HG03520 (cell line): ENCODE measurements at regions not wholly inside any gene's neighbourhood (a gene's known extent, or its start where the extent isn't known, plus 50 kb on each side); places are given as distances from the start of the nearest gene placed in this dataset.

Source experiments
- ATAC-seq: cut with Tn5 transposase; IDR thresholded peaks from one replicate; pipeline ENCODE4 v1.9.1; 2021; ENCODE audit warnings: mild to moderate bottlenecking, moderate library complexity; ENCODE audit not compliant: unreplicated experiment

DNA sequence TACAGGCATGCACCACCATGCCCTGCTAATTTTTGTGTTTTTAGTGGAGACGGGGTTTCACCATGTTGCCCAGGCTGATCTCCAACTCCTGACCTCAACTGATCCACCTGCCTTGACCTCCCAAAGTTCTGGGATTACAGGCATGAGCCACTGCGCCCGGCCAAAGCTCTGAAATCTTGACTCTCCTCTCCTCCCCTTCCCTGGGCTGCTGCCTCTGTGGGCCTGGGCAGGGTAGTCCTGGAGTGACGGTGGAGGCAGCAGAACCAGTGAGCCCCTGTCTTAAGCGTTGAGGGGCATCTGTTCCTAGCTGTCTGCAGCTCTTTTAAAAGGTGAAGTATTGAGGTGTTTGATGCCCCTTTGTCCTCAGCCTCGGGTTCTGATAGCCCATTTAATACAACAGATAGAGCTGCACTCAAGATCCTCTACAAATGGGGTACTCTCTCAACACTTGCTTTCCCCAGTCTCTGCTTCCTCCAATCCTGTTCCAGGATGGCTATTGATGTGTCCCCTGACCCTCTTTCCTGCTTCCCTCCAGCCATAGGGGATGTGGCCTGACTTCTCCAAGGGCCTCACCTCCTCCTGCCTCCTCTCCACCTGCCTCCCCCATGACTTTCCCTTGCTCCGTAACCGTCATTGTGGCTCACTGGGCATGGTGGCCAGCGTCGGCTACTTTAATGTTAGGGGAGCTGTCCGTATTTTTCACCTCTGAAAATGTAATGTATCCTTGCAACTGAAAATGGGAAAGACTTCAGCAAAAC lies 442.5 kb downstream of the GLRX3 start:
- no peak for ATAC-seq

DNA sequence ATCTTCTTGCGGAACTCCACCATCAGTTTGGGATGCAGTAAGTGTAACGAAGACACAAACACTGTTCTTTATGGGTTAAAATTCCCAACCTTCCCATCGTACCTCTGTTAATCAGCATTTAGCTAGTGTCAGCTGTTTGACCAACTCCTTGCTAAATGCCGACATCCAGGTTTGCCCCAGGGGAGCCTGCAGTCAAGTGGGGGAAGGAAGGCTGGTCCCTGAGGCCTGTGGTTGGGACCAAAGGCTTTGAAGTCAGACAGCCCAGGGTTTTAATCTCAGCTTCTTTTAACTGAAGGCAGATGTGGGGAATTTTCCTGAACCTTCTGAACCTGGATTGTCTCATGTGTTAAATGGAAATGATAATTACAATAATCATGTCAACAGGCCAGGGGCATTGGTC lies 443.7 kb downstream of the GLRX3 start:
- ATAC-seq, result no peak

DNA sequence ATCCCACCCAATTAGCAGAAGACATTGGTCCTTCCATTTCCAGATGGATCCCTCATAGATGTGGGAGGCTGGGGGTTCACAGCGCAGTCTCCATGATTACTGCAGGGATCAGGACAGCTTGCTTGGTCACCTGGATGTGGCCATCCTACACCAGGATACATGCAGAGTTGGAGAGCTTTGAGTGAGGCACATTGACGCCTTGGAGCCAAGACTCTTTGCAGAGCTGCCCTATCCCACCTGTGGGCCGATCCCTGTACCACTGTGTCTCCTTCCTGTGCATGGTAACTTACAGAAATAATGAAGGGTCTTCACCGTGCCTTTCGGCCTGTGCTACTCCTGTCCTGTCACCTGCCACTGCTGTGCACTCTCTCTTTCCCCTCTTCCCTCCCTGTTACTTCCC lies 444.8 kb downstream of the GLRX3 start:
- no peak for ATAC-seq

DNA sequence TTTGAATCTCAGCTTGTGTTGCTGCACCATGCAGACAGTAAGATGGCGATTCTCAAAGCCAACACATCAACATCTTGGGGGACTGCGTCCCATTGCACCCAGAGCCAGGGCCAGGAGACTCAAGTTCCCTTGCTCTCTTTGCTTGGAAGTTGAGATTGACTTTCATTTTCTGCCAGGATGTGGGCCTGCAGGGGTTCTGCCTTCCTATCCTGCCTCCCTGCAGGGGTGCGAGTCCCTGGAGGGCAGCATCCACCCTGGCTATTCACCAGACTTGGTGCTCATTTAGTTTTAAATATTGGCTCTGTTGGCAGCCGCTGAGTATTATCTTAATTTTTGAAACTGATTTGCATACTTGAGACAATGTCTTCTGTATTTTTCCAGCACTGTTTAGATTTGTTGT lies 451.5 kb downstream of the GLRX3 start:
- ATAC-seq, result no peak

DNA sequence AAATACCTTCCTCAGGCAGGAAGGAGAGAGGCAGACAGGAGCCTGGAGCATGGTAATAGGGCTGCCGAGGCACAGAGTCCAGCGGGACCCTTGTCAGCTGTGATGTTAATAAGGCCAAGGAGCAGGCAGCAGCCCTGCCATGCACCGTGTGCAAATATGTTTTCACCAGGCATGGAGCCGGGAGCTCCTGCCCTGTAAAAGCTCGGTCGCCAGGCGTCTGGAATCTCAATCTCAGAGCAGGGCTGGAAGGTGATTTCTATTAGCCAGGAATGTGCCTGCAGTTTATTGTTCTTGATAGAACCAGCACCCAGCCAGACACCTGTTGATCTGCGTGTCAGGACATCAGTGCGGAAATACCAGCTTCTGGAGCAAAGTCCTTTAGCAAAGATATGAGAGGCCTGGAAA lies 469.8 kb downstream of the GLRX3 start:
- no peak for ATAC-seq

DNA sequence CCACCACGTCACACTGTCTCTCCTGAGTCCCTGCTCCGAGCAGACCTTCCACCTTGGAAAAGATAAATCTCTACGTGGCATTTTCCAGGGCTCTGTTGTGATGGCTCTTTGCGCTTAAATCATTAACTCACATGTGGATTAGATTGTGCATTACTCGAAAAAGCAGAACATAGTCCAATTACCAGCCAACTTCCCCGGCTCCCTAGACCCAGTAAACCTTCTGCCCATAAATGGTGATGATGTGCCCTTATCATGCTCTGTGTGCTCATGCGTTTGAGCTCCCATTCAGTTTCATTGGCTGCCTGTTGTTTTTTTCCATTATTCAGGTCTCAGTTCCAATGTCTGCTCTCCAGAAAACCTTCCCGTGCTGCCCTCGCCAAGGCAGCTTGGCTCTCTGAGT lies 471.2 kb downstream of the GLRX3 start:
- no peak for ATAC-seq

DNA sequence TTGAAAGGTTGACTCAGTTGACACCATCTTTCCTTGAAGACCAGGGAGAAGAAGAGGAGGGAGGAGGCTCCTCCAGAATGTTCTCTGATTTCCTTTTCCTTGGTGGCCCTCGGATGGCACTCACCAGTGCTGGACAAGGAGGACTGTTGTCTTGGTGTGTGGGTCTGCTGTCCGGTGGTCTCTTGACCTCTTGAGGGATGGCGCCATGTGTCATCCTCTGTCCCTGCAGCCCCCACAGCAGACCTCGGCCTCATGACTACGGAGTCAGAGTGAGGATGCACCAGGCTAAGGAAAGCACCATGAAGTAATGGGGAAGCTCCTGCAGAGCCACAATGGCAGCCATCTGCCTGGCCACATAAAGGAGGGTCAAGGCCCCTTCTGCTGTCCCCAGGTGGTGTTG lies 475.0 kb downstream of the GLRX3 start:
- ATAC-seq, result no peak

DNA sequence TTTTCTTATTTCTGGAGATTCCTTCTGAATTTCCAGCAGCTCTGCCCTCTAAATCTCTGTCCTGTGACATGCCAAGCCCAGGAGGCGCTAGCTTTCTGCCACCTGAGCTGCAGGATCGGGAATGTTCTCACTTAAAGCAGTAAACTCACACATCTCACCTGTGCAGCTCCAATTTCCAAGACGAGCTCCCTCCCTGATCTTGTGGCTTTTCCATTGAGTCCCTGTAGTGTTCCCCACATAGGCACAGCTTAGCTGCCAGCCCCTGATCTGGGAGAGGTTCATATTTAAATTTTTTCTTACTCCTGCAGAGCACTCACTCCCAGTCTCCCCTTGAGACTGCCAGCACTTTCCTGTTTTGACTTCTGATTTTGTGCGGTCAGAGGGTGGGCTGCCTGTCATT lies 479.3 kb downstream of the GLRX3 start:
- no peak for ATAC-seq

DNA sequence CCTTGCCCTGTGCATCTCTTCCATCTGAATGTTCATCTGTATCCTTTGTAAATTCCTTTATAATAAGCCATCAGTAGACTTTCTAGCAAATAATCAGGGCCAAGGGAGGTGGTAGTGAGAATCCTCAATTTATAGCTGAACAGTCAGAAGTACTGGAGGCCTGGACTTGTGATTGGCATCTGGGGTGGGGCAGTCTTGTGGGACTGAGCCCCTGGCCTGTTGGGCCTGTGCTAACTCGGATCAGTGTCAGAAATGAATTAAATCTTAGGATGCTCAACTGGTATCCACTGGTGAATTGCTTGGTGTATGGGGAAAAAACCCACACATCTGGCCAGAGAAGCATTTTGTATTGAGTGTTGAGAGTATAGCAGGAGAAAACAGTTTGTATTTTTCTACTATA lies 481.8 kb downstream of the GLRX3 start:
- ATAC-seq, result no peak

DNA sequence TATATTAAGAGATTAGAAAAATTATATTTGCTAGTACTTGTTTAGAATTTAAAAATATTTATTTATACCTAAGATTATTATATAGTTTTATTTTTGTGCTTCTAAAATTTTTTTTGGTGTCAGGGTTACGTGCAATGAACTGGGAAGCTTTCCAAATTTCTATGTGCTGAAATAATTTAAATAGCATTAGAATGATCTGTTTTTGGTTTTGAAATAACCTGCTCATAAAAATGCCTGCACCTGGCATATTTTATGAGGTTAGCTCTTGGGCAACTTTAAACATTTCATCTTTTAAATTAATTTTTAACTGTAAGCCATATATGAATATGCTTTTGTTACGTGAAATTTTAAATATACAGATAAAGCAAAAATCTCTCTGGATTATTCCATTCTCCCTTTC lies 482.5 kb downstream of the GLRX3 start:
- no peak for ATAC-seq

DNA sequence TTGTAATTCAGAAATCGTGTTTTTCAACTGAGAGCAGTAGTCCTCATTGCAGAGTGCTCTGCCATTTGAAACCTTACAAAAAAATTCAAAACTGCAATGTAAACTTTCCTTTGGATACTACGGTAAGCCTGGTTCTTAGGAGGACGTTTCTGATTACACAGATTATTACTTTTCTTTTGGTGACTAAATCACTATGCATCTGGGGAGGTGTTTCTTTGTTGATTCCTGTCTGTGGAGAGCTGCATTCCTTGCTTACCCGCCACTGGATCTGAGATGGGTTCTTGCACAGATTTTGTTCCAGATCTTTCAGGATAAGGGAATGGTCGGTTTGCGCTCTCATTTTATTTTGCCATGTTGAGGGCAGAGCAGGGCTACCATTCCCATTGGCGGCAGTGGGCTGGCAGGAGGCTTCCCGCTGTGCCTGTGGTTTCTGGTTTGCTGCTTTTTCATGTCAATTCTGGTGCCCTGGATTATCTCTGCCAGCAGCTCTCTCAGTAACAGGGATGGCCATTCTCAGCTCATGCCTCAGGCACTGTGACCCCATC lies 485.1 kb downstream of the GLRX3 start:
- no peak for ATAC-seq

DNA sequence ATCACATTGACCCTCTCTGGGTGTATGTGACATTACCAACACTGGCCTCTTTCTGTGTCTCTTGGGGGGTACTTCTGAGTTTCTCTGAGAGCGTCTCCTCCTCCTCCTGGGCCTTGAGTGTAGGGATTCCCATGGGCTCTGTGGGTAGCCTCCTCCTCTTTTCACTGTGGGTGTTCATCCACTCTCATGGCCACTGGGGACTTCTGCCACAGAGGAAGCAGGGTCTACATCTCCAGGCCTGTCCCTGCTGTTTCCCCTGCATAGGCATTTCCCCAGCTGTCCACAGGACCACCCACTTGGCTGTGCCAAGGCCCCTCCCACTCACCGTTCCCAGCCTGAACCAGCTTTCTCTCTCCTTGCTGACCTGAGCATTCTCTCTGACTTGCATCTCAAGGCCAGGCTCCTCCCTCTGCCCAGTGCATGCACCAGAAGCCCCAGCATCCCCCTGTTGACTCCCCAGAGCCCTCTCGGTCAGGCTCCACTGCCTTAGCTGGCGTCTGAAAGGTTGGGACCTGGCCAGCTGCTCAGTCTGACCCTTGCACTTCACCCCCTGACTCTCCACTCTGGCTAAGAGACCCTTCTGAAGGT lies 487.6 kb downstream of the GLRX3 start:
- ATAC-seq, result no peak

DNA sequence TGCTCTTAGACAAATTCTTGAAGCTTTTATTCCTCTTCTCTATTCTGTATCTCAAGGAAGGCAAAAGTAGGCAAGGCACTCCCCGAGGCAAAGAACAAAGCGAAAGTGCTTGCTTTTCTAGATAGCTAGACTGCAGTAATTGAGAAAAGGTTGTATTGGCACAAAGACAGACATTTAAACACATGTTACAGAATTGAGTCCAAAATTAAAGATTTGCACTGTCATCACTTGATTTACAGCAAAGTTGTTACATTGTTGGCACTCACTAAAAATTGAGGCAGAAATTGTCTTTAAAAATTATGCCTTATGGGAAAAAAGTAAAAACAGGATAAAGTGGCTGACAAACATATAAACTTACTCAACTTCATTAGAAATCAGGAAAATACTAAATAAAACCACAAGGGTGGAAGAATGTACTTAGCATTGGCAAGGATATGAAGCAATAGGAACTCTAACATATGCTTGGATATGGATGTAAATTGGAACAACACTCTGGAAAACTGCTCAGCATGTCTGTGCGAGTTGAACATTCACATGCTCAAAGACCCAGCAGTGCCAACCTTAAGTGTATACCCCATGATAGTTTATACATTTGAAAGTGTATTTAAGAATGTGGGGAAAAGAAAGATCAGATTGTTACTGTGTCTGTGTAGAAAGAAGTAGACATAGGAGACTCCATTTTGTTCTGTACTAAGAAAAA lies 491.3 kb downstream of the GLRX3 start:
- no peak for ATAC-seq

DNA sequence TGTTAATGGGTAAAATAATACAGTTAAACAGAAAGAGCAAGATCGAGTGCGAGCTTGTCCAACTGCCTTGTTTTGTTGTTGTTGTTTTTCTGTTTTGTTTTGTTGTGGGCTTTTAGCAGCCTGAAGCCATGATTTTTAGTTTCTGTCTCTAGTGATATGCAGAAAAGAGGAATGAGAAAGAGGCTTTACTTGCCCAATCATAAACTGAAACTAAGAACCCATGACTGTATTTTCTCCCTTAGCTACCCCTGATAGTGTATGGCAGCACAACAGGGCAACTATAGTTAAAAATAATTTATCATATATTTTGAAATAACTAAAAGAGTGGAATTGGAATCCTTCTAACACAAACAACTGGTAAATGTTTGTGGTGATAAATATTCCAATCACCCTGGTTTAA lies 493.9 kb downstream of the GLRX3 start:
- ATAC-seq, result no peak

DNA sequence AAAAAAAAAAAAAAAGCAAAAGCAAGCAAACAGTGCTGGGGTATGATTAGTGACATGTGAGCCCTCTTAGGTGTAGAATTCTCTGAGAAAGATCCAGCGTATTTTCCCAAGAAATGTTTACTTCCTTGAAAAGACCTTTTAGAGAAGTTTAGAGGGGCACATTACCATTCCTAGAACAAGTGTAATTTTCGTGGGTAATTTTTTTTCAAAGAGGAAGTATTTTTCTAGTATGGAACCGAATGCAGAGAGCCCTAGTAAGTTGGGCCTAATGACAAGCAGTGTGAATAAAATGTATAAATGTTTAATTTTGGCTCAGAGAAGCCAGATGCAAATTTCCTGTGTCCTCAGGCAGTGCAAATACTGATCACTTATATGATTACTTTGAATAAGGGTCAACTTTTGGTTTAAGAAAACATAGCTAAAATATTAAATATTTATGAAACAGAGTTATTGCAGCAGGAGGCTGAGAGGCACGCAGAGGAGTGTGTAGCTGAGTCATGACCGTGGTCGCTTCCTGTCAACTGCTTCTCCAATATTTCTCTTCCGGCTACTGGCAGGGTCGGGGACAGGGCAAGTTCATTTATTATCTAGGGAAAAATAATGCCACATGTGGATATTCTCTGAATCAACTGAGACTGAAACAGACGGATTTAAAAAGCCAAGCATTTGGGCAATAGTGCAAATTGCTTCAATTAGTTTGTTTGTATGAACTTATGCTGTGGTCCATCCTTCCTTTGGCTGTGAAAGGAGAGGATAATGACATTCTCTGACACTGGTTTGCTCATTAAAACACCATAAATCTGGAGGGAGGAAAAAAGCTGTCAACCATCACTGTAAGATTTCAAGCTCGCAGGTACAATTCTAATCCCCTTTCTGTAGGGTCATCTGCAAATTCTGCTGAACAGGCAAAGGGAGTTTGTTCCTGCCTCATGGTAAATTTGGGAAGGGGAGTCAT lies 495.2 kb downstream of the GLRX3 start:
- ATAC-seq, result no peak

DNA sequence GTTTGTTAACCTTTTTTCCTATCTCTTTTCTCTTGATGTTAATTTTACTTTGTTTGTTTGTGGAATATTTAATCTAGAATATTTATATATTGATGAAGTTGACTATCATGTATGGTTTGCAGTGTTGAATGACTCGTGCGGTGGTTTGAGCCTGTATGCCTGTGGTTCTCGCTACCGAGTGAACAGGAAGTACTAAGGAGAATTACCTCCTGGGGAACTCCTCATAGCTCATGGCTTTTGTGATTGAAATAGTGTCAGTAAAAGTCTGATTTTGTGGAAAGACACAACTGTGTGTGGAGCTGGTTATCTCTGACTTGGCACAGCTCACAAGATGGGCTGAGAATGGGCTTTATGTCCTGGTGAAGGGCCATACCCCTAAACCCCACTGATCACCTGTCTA lies 498.6 kb downstream of the GLRX3 start:
- no peak for ATAC-seq

DNA sequence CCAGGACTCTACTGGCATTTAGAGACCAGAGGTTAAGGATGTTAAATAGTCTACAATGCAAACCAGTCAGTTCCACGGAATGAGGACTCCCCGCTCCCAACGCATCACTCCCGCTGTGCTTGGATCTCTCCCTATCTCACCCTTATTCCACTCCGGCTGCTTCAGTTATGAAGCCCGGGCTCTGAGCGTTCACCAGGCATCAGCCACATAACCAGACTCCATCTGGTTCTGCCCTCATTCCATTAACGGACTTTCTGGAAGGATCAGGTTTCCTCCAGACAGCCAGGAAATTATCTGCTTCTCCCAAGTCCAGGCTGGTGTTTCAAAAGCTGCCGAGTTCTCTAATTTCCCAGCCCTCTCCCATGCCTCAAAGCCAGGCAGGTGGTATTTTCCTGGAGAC lies 499.3 kb downstream of the GLRX3 start:
- ATAC-seq, result no peak

DNA sequence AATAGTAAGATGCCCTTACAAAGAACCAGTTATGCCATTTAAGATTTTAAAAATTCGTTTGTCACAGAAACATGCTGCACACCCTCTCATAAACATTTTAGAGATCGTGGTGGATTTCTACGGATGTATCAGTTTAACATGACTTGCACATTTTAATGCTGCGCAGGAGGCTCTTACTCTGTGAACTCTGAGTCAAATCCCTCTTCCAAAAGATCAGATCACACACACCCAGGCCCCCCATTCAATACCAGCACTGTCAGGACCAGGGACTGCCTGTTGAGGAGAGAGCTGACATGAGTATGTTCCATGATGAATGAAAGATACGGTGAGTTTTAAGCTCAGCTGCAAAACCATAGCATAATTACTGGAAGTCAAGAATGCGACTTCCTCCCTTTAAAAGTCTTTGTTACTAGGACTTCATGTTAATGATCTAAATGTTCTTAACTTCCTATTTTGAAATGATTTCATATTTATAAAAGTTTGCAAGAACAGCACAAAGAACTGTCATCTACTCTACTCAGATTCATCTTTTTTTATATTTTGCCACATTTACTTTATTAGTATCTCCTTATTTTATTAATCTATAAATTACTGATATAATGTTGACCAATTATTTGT lies 500.2 kb downstream of the GLRX3 start:
- no peak for ATAC-seq

DNA sequence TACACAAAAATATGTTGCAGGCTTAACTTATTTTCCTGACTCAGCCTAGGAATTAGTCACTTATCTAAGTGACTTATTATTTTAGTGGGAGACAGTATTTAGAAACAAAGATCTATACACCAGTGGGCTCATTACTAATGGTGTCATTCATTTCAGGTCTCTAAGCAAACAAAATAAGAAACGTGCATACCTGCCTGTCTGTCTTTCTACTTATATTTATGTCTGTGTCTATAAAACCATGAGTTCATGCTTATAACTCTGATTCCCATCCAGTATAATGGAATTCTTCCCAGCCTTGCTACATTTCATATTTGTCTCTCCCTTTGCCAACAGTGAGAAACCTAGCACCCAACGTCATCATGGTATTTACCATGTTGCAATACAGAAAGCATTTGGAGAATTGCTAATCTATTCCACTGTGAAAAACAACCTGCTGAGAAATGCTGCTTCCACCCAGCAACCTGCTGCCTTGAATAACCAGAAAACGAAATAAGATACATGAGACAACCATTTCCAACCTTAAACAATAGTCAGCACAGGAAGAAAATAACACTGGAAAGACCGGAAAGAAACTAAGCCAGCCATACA lies 501.0 kb downstream of the GLRX3 start:
- no peak for ATAC-seq

DNA sequence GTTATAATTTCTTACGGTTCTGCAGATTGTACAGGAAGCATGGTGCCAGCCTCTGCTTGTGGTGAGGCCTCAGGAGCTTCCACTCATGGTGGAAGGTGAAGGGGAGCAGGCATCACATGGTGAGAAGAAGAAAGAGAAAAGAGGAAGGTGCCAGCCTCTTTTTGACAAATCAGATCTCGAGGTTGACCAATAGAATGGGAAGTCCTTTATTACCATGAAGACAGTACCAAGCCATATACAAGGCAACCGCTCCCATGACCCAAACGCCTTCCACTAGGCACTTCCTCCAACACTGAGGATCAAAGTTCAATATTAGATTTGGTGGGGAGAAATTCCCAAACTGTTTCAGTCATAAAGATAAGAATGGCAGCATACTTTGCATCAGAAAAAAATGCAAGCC lies 502.8 kb downstream of the GLRX3 start:
- ATAC-seq, result no peak
